ENCODE measurements at regions not wholly inside any gene's neighbourhood (a gene's known extent, or its start where the extent isn't known, plus 50 kb on each side); places are given as distances from the start of the nearest gene placed in this dataset.

- peaks cover 1% of the 10 kb centered on the region for H3K36me3 Mint-ChIP-seq
- TF ChIP-seq CTCF (IDR thresholded peaks at IDR 0.05; ENCODE audit: unreplicated experiment), result no peak
- H3K9me3 Mint-ChIP-seq, result peaks cover 22% of the 10 kb centered on the region
- no peak for DNase-seq (ENCODE audit: low spot score in 2 of 2, unreplicated experiment in 2 of 2)
- H3K4me3 Mint-ChIP-seq, result no peak overlapping the region
- no peaks in the 10 kb centered on the region for H3K27me3 Mint-ChIP-seq (ENCODE audit: low read depth)
- H3K27ac Mint-ChIP-seq, result no peak overlapping the region
- H3K4me1 Mint-ChIP-seq, result peaks cover 13% of the 10 kb centered on the region
Measured at GRCh38 chr5:5558638-5559527, 136.4 kb downstream of the ICE1 start.

GRCh38 chr5:5558102-5558501 is 135.6 kb downstream of the ICE1 start:
- TF ChIP-seq CTCF (IDR thresholded peaks at IDR 0.05; ENCODE audit: unreplicated experiment), result no peak
- Mint-ChIP-seq H3K27me3 (ENCODE audit: low read depth) (no peaks in the 10 kb centered on the region), H3K4me1 (peaks cover 13% of the 10 kb centered on the region), H3K27ac (no peak overlapping the region), H3K36me3 (peaks cover 1% of the 10 kb centered on the region), H3K9me3 (peaks cover 20% of the 10 kb centered on the region), H3K4me3 (no peak overlapping the region)
- no peak for DNase-seq (ENCODE audit: low spot score in 2 of 2, unreplicated experiment in 2 of 2)

- Mint-ChIP-seq H3K36me3 (peaks cover 1% of the 10 kb centered on the region), H3K4me1 (no peaks in the 10 kb centered on the region)
Measured at GRCh38 chr5:5551499-5551898, 129.0 kb downstream of the ICE1 start.

GRCh38 chr5:5546408-5546807 is 123.9 kb downstream of the ICE1 start:
- no peak for TF ChIP-seq CTCF (IDR thresholded peaks at IDR 0.05; ENCODE audit: unreplicated experiment)
- Mint-ChIP-seq H3K4me3 (no peak overlapping the region), H3K36me3 (no peaks in the 10 kb centered on the region), H3K27me3 (ENCODE audit: low read depth) (peaks cover 6% of the 10 kb centered on the region), H3K9me3 (peaks cover 9% of the 10 kb centered on the region), H3K4me1 (peaks cover 3% of the 10 kb centered on the region), H3K27ac (no peak overlapping the region)
- no peak for DNase-seq (ENCODE audit: low spot score in 2 of 2, unreplicated experiment in 2 of 2)

More at GRCh38 chr5:5551499-5551898, 129.0 kb downstream of the ICE1 start:
- peaks cover 29% of the 10 kb centered on the region for H3K9me3 Mint-ChIP-seq
- peaks cover 2% of the 10 kb centered on the region for H3K27me3 Mint-ChIP-seq (ENCODE audit: low read depth)
- TF ChIP-seq CTCF (IDR thresholded peaks at IDR 0.05; ENCODE audit: unreplicated experiment), result no peak
- no peak overlapping the region for H3K4me3 Mint-ChIP-seq
- no peak overlapping the region for H3K27ac Mint-ChIP-seq
- no peak for DNase-seq (ENCODE audit: low spot score in 2 of 2, unreplicated experiment in 2 of 2)

- Mint-ChIP-seq H3K27me3 (ENCODE audit: low read depth) (peaks cover 6% of the 10 kb centered on the region), H3K27ac (no peak overlapping the region), H3K36me3 (no peaks in the 10 kb centered on the region), H3K4me3 (no peak overlapping the region), H3K9me3 (peaks cover 9% of the 10 kb centered on the region), H3K4me1 (peaks cover 3% of the 10 kb centered on the region)
- DNase-seq (ENCODE audit: low spot score in 2 of 2, unreplicated experiment in 2 of 2), result no peak
- no peak for TF ChIP-seq CTCF (IDR thresholded peaks at IDR 0.05; ENCODE audit: unreplicated experiment)
Measured at GRCh38 chr5:5544094-5544663, 121.7 kb downstream of the ICE1 start.

All from mesothelial cell of epicardium (in vitro differentiated cells).